SK-N-MC (cell line): ENCODE measurements at regions not wholly inside any gene's neighbourhood (a gene's known extent, or its start where the extent isn't known, plus 50 kb on each side); places are given as distances from the start of the nearest gene placed in this dataset.

Experiments used
- EZH2 ChIP-seq: fragments of 200-600 bp; sonication (generic); IDR thresholded peaks from one replicate; pipeline ENCODE4 v1.6.1; 2017; ENCODE audit warnings: antibody characterized with exemption
- FOXP2 ChIP-seq: optimal IDR thresholded peaks from 2 replicates; pipeline ENCODE3; 2011; ENCODE audit warnings: mild to moderate bottlenecking, moderate library complexity; ENCODE audit not compliant: insufficient read depth; ENCODE audit errors: extremely low read length, control extremely low read depth
- POLR2AphosphoS5 ChIP-seq: IDR thresholded peaks from 2 replicates; pipeline ENCODE4 v1.6.1; 2012; ENCODE audit warnings: mild to moderate bottlenecking, low read depth, low read length, borderline replicate concordance

DNA sequence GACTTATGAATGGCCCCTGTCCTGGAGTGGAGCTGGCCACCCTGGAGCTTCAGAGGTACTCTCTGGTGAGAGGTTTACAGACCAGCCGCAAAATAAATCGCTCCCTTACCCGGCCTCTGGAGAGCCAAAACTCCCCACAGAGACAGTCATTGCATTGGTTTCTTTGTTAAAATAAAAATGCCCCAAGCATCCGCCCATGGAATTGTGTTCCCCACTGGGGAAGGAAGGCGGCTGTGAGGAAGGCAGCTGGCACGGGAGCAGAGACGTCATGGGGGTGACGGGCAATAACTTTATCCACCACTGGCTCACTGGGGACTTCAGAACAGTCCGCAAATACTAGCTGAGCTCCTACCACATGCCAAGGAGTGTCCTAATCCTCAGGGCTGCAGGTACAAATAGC is 266.2 kb upstream of the FOXF1 start:
- no peak for TF ChIP-seq POLR2AphosphoS5
- no peak for TF ChIP-seq EZH2
- no peak for TF ChIP-seq FOXP2
